Endothelial cell (in vitro differentiated cells): ENCODE measurements at regions not wholly inside any gene's neighbourhood (a gene's known extent, or its start where the extent isn't known, plus 50 kb on each side); places are given as distances from the start of the nearest gene placed in this dataset.

Source experiments
- DNase-seq: peaks from one replicate; pipeline ENCODE4 v3.0.0; 2021; ENCODE audit warnings: low spot score
- H3K27ac Mint-ChIP-seq: one replicate; pipeline ENCODE4 v1.8.0; 2021; ENCODE audit warnings: mixed read lengths, inconsistent platforms; ENCODE audit not compliant: unreplicated experiment
- H3K27me3 Mint-ChIP-seq: one replicate; pipeline ENCODE4 v1.8.0; 2021; ENCODE audit warnings: mild to moderate bottlenecking, moderate library complexity, mixed read lengths, inconsistent platforms; ENCODE audit not compliant: unreplicated experiment
- H3K36me3 Mint-ChIP-seq: one replicate; pipeline ENCODE4 v1.8.0; 2021; ENCODE audit warnings: mild to moderate bottlenecking, low read depth, mixed read lengths, inconsistent platforms; ENCODE audit not compliant: unreplicated experiment
- H3K4me1 Mint-ChIP-seq: one replicate; pipeline ENCODE4 v1.8.0; 2021; ENCODE audit warnings: mild to moderate bottlenecking, mixed read lengths, inconsistent platforms; ENCODE audit not compliant: unreplicated experiment
- H3K4me3 Mint-ChIP-seq: one replicate; pipeline ENCODE4 v1.8.0; 2021; ENCODE audit warnings: mild to moderate bottlenecking, mixed read lengths, inconsistent platforms; ENCODE audit not compliant: unreplicated experiment
- H3K9me3 Mint-ChIP-seq: one replicate; pipeline ENCODE4 v1.8.0; 2021; ENCODE audit warnings: mixed read lengths, inconsistent platforms; ENCODE audit not compliant: unreplicated experiment
- TF ChIP-seq, protein P1 (sequence below): fragments of 200-600 bp; sonication (generic); IDR thresholded peaks from one replicate; pipeline ENCODE4 v1.5.0; 2021; ENCODE audit warnings: antibody characterized with exemption; ENCODE audit not compliant: unreplicated experiment

DNA sequence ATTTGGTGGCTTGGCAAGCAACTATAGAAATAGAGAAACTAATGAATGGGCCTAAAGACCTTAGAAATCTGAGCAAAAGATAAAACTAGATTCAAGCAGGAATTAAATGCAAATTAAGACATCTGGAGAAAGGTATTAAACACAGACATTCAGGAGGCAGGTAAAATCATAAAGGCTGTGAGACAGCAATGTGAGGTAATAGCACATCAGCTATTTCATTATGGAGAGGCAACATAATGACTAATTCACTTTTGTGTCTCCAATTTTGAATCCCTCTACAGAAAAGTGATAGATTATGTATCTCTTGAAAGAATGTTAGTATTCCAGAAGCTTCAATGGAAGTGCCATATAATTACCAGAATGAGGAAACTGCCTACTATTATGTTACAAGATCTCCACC lies 175.9 kb upstream of the LRIG3 start:
- Mint-ChIP-seq H3K4me3 (no peak overlapping the region), H3K27me3 (no peaks in the 10 kb centered on the region), H3K4me1 (peaks cover 3% of the 10 kb centered on the region), H3K9me3 (no peaks in the 10 kb centered on the region), H3K27ac (no peak overlapping the region), H3K36me3 (no peaks in the 10 kb centered on the region)
- TF ChIP-seq, protein P1, sequence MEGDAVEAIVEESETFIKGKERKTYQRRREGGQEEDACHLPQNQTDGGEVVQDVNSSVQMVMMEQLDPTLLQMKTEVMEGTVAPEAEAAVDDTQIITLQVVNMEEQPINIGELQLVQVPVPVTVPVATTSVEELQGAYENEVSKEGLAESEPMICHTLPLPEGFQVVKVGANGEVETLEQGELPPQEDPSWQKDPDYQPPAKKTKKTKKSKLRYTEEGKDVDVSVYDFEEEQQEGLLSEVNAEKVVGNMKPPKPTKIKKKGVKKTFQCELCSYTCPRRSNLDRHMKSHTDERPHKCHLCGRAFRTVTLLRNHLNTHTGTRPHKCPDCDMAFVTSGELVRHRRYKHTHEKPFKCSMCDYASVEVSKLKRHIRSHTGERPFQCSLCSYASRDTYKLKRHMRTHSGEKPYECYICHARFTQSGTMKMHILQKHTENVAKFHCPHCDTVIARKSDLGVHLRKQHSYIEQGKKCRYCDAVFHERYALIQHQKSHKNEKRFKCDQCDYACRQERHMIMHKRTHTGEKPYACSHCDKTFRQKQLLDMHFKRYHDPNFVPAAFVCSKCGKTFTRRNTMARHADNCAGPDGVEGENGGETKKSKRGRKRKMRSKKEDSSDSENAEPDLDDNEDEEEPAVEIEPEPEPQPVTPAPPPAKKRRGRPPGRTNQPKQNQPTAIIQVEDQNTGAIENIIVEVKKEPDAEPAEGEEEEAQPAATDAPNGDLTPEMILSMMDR: no peak
- no peak for DNase-seq

DNA sequence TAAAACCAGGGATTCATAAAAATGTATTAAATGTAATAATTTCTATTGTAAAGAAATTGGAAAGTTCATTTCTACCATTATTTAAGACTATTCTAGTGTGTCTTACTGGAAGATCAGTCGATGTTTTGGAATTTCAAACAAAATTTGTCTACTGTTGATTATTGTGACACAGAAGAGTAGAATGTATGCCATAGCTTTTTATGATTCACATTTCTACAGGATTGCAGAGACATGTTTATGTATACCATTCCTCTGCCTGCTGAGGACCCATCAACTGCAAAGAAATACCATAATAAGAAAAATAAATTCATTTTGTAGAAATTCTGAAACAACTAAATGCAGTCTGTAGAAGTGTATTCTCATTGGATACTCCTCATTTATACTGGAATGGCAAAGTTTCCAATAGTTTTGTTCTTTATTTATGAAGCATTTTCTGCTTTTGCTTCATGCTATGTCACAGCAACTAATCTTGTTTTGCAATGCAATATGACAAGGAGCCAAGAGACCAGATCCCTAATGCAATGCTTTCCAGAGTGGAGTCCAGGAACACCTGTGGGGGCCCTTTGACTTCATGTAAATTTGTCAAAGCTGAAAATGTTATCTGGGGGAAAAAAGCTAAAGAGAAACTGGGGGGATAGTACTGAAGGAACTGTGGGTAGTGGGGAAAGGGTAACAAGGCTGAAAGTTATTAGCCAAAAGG lies 172.9 kb upstream of the LRIG3 start:
- no peak for DNase-seq
- H3K9me3 Mint-ChIP-seq: no peaks in the 10 kb centered on the region
- peaks cover 6% of the 10 kb centered on the region for H3K4me1 Mint-ChIP-seq
- H3K36me3 Mint-ChIP-seq: no peaks in the 10 kb centered on the region
- TF ChIP-seq, protein P1: no peak
- H3K27me3 Mint-ChIP-seq: no peaks in the 10 kb centered on the region
- H3K27ac Mint-ChIP-seq: no peak overlapping the region
- H3K4me3 Mint-ChIP-seq: no peak overlapping the region

DNA sequence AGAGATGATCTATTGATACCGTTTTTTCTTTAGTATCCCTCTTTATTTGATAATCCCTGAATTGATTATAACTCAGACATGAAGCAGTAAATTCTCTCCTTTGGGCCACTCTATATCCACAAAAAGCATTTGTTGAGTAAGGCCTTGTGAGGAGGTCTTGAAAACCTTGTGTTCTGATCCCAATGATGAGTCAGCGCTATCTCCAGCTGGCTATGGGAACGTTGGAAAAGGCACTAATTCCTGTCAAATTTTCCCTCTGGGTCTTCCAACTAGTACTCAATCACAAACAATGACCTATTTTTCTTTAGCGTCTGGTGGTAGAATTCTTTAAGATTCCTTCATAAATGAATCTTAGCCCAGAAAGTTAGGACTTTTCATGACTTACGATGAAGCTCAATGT lies 168.4 kb upstream of the LRIG3 start:
- Mint-ChIP-seq H3K4me3 (no peak overlapping the region), H3K36me3 (no peaks in the 10 kb centered on the region), H3K4me1 (peaks cover 36% of the 10 kb centered on the region), H3K27me3 (no peaks in the 10 kb centered on the region), H3K9me3 (no peaks in the 10 kb centered on the region), H3K27ac (no peak overlapping the region)
- DNase-seq: no peak
- TF ChIP-seq, protein P1: no peak

DNA sequence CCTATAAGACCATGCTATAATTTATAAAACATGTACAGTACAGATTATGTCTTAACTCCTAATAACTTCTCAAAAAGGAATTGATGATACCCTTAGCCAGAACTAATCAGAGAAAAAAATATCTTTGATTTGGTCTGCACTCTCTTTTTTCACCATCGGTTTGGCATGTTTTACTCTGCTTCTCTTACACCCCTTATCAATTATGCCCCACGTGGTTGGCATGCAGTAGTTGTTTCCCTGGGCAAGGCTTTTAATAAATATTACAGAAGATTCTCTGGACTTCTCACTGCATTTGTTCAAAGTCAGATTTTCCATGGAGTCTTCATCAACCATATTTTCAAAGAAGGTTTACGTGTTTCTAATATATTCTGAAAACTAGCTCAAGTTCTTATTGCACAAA lies 167.4 kb upstream of the LRIG3 start:
- no peaks in the 10 kb centered on the region for H3K27me3 Mint-ChIP-seq
- no peak for DNase-seq
- H3K36me3 Mint-ChIP-seq: no peaks in the 10 kb centered on the region
- H3K27ac Mint-ChIP-seq: no peak overlapping the region
- H3K4me3 Mint-ChIP-seq: no peak overlapping the region
- H3K4me1 Mint-ChIP-seq: peaks cover 38% of the 10 kb centered on the region
- TF ChIP-seq, protein P1: no peak
- no peaks in the 10 kb centered on the region for H3K9me3 Mint-ChIP-seq

DNA sequence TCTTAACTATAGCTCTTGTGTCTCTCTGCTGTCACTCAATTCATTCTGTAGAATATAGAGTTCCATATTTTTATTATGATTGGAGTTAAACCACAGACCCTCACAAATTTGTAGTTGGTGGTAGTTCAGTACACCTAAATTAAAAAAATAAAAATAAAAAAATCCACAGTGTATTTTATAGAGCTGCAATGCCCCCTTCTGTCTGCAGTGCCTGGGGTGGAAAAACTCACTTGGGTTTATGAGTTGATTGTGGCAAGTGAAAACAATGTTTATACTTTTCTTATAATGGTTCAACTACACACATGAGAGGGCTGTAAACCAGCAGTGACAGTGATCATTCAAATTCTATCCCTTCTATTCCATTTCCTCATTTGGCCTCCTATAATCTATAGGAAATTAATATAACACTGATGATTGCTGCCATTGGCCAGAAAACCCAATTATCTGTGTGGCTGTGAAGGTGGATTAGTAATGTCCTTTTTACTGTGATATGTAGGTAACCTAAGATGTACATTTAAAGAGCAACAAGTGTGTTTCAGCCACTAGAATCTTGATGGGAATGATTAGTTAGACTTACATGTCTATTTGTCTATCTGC lies 166.9 kb upstream of the LRIG3 start:
- H3K4me3 Mint-ChIP-seq: no peak overlapping the region
- H3K27me3 Mint-ChIP-seq: no peaks in the 10 kb centered on the region
- no peak overlapping the region for H3K27ac Mint-ChIP-seq
- TF ChIP-seq, protein P1: peak; percentile 34
- H3K4me1 Mint-ChIP-seq: peaks cover 35% of the 10 kb centered on the region
- no peaks in the 10 kb centered on the region for H3K36me3 Mint-ChIP-seq
- no peak for DNase-seq
- no peaks in the 10 kb centered on the region for H3K9me3 Mint-ChIP-seq
